Lower lobe of right lung (tissue), 2 donors: ENCODE measurements at regions not wholly inside any gene's neighbourhood (a gene's known extent, or its start where the extent isn't known, plus 50 kb on each side); places are given as distances from the start of the nearest gene placed in this dataset.
"Not testable (repeated sequence)": the region's sequence is repeated elsewhere in the genome, so short reads cannot be mapped to it uniquely, and the experiment has no call there.

Experiments
- ATAC-seq, 2 donors: fragments of 200-7000 bp; cut with Tn5 transposase; one replicate each; pipeline ENCODE4 v1.9.1; 2020 to 2022; ENCODE audit warnings: mild to moderate bottlenecking in 2 of 2, moderate library complexity in 2 of 2
- DNase-seq: peaks from one replicate; pipeline ENCODE4 v3.0.0-alpha.2; 2020
- H3K27ac ChIP-seq: fragments of 200-600 bp; one replicate; pipeline ENCODE4 v1.8.0; 2022
- H3K27me3 ChIP-seq: fragments of 200-600 bp; one replicate; pipeline ENCODE4 v1.8.0; 2022; ENCODE audit warnings: low read depth
- H3K36me3 ChIP-seq: fragments of 200-600 bp; one replicate; pipeline ENCODE4 v1.8.0; 2022; ENCODE audit warnings: mild to moderate bottlenecking
- H3K4me1 ChIP-seq: fragments of 200-600 bp; one replicate; pipeline ENCODE4 v1.8.0; 2022
- H3K4me3 ChIP-seq: fragments of 200-600 bp; one replicate; pipeline ENCODE4 v1.8.0; 2022; ENCODE audit warnings: mild to moderate bottlenecking
- H3K9me3 ChIP-seq: fragments of 200-600 bp; one replicate; pipeline ENCODE4 v1.8.0; 2022
- intact Hi-C: fragments of 100-400 bp; cut with DNase I; formaldehyde crosslinking; loops from one replicate; pipeline ENCODE4 v1.11.0; 2022
- TF ChIP-seq, protein P1 (sequence below): fragments of 200-600 bp; IDR thresholded peaks from one replicate; pipeline ENCODE4 v1.8.0; 2022; ENCODE audit warnings: antibody characterized with exemption, mild to moderate bottlenecking
- donor health status: DM: no; HTN: yes; CAD: no; lungs with severe emphysema.

DNA sequence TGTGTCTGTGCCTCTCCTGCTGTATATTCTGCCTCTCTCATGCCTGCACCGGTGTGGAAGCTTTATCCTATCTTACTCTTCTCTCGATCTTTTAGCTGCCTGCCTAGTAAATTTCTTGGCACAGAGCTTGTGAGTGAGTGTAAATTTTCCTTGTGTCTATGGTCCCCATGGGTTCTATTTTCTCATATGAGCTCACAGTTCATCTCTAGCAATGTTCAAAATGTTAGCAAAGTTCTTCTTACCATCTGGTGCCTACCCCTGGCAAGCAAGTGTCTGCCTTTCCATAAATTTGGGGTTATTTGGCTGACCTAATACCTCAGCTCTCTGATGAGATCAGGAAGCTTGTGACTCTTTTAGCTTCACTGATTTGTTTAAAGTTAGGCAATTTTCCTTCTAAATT lies 572.1 kb upstream of the BRINP3 start:
- Histone ChIP-seq H3K27ac (no peak overlapping the region), H3K4me1 (no peaks in the 10 kb centered on the region), H3K4me3 (no peak overlapping the region), H3K9me3 (no peaks in the 10 kb centered on the region), H3K27me3 (no peaks in the 10 kb centered on the region), H3K36me3 (no peaks in the 10 kb centered on the region)
- ATAC-seq (no peak), DNase-seq (no peak)
- TF ChIP-seq, protein P1, sequence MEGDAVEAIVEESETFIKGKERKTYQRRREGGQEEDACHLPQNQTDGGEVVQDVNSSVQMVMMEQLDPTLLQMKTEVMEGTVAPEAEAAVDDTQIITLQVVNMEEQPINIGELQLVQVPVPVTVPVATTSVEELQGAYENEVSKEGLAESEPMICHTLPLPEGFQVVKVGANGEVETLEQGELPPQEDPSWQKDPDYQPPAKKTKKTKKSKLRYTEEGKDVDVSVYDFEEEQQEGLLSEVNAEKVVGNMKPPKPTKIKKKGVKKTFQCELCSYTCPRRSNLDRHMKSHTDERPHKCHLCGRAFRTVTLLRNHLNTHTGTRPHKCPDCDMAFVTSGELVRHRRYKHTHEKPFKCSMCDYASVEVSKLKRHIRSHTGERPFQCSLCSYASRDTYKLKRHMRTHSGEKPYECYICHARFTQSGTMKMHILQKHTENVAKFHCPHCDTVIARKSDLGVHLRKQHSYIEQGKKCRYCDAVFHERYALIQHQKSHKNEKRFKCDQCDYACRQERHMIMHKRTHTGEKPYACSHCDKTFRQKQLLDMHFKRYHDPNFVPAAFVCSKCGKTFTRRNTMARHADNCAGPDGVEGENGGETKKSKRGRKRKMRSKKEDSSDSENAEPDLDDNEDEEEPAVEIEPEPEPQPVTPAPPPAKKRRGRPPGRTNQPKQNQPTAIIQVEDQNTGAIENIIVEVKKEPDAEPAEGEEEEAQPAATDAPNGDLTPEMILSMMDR, result no peak
- intact Hi-C loops, result no loop called here

DNA sequence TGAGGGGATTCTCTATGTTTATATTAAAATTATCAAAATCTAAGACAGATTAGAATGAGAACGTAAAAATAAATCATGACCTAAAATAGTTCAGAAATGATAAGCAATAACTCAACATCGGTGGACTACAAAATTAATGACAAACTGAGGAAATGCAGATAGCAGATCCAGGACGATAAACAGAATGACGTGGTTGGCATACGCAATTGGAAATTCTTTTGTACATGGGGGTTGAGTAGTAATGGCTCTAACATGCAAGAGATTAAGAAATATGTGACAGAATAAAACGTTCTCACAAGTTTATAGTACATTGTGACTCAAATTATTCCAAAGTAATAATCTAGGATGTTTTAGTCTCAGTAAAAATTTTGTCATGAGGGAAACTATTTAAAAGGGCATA lies 575.2 kb upstream of the BRINP3 start:
- DNase-seq (no peak), ATAC-seq (no peak)
- Histone ChIP-seq H3K9me3 (no peaks in the 10 kb centered on the region), H3K4me3 (no peak overlapping the region), H3K27me3 (no peaks in the 10 kb centered on the region), H3K36me3 (no peaks in the 10 kb centered on the region), H3K4me1 (no peaks in the 10 kb centered on the region), H3K27ac (no peak overlapping the region)
- intact Hi-C loops, result no loop called here
- TF ChIP-seq, protein P1, result no peak

DNA sequence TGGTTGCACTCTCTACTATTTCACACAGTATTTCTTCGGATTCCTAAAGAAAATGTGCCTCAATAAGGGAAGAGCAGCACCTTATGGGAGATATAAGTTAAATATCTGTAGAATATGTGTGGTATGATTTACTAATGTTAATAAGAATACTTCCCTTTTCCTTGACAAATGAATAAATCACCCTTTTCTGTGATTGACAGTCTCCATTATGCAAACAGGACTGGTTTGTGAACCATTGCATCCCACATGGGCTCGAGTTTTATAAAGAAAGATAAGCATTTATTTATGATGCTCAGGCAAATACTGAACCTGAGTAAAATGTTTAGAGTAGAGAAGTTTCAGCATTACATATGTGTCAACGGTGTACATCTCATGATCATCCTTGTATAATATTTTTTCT lies 587.7 kb upstream of the BRINP3 start:
- ATAC-seq (no peak), DNase-seq (no peak)
- Histone ChIP-seq H3K9me3 (no peaks in the 10 kb centered on the region), H3K27me3 (no peaks in the 10 kb centered on the region), H3K4me1 (no peaks in the 10 kb centered on the region), H3K4me3 (no peak overlapping the region), H3K27ac (no peak overlapping the region), H3K36me3 (no peaks in the 10 kb centered on the region)
- intact Hi-C loops, result no loop called here
- TF ChIP-seq, protein P1, result no peak

DNA sequence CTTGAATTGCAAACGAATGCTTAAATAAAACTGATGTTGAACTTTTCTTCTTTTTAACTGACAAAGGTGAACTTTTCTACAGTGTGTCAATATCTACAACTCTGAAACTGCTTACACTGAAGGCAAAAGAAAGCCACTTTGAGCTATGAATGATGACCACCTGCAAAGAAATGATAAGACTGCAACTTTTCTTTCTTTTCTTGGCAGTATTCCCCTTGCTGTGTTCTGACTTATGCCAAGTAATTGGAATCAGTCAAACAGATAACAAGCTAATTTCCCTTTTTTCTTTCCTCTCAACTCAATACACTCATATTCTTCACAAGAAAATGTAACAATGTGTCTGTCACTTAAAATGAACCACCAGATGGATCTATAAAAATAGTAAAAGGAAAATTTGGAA lies 588.1 kb upstream of the BRINP3 start:
- no peaks in the 10 kb centered on the region for H3K27me3 ChIP-seq
- DNase-seq, result no peak
- TF ChIP-seq, protein P1, result no peak
- H3K4me1 ChIP-seq, result no peaks in the 10 kb centered on the region
- no peaks in the 10 kb centered on the region for H3K36me3 ChIP-seq
- no peak for ATAC-seq
- H3K9me3 ChIP-seq, result no peaks in the 10 kb centered on the region
- intact Hi-C loops, result no loop called here
- H3K27ac ChIP-seq, result no peak overlapping the region
- no peak overlapping the region for H3K4me3 ChIP-seq

- H3K4me1 ChIP-seq, result no peaks in the 10 kb centered on the region
- no peak for DNase-seq
- TF ChIP-seq, protein P1, result no peak
- intact Hi-C loops, result no loop called here
- ATAC-seq, result no peak
- H3K36me3 ChIP-seq, result no peaks in the 10 kb centered on the region
- H3K9me3 ChIP-seq, result no peaks in the 10 kb centered on the region
- no peak overlapping the region for H3K4me3 ChIP-seq
- no peak overlapping the region for H3K27ac ChIP-seq
- no peaks in the 10 kb centered on the region for H3K27me3 ChIP-seq
Observed at GRCh38 chr1:191074881-191075280, 597.2 kb upstream of the BRINP3 start.

- not testable (repeated sequence) for H3K4me1 ChIP-seq, H3K27me3 ChIP-seq
Observed at GRCh38 chr1:191083090-191083489, 605.4 kb upstream of the BRINP3 start.

More at GRCh38 chr1:191083090-191083489, 605.4 kb upstream of the BRINP3 start:
- H3K9me3 ChIP-seq, DNase-seq, H3K27ac ChIP-seq, intact Hi-C loops, H3K4me3 ChIP-seq, ATAC-seq, H3K36me3 ChIP-seq: not testable (repeated sequence)
